ENCODE measurements at regions not wholly inside any gene's neighbourhood (a gene's known extent, or its start where the extent isn't known, plus 50 kb on each side); places are given as distances from the start of the nearest gene placed in this dataset.

DNA sequence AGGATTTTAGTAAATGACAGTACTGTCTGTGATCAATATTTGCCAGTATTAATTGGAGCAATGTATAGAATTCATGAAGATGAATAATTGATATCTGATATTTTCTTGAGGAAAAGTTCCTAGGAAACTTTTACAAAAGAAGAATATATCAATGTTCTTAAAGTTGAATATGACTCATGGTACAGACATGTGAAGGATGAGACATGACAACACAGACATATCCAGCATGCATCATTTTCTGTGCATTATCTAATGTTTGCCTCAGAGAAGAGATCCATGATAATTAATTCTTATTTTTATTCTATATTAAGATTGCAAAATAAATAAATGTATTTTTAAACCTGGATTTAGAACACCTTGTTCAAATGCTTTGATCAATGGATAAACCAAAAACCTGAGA lies 452.9 kb upstream of the EPHA5 start:
- TF ChIP-seq, protein P1, sequence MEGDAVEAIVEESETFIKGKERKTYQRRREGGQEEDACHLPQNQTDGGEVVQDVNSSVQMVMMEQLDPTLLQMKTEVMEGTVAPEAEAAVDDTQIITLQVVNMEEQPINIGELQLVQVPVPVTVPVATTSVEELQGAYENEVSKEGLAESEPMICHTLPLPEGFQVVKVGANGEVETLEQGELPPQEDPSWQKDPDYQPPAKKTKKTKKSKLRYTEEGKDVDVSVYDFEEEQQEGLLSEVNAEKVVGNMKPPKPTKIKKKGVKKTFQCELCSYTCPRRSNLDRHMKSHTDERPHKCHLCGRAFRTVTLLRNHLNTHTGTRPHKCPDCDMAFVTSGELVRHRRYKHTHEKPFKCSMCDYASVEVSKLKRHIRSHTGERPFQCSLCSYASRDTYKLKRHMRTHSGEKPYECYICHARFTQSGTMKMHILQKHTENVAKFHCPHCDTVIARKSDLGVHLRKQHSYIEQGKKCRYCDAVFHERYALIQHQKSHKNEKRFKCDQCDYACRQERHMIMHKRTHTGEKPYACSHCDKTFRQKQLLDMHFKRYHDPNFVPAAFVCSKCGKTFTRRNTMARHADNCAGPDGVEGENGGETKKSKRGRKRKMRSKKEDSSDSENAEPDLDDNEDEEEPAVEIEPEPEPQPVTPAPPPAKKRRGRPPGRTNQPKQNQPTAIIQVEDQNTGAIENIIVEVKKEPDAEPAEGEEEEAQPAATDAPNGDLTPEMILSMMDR (IDR thresholded peaks at IDR 0.05; ENCODE audit: insufficient read depth, low read length, poor library complexity, severe bottlenecking), result no peak
- TF ChIP-seq EZH2phosphoT487 (conservative IDR thresholded peaks at IDR 0.05; ENCODE audit: low read length), result no peak

Measured in SU-DHL-6 (cell line).